GM13977 (cell line): ENCODE measurements at regions not wholly inside any gene's neighbourhood (a gene's known extent, or its start where the extent isn't known, plus 50 kb on each side); places are given as distances from the start of the nearest gene placed in this dataset.

ENCODE experiments used
- DNase-seq: peaks from one replicate; pipeline ENCODE4 v3.0.0; 2012; ENCODE audit warnings: low spot score
- CTCF ChIP-seq: IDR thresholded peaks from 2 replicates; pipeline ENCODE4 v1.5.1; 2012; ENCODE audit warnings: mild to moderate bottlenecking, control low read depth; ENCODE audit not compliant: insufficient read depth; ENCODE audit errors: extremely low read depth, missing control alignments
- in situ Hi-C: fragments of 300-500 bp; cut with MboI; formaldehyde crosslinking; loops from one replicate; pipeline ENCODE4 v1.12.0; 2022; ENCODE audit warnings: low sequenced_read_pairs, low pct_unique_long_range_greater_than_20kb, mixed read lengths, inconsistent platforms; ENCODE audit not compliant: unreplicated experiment

GRCh38 chr13:61136093-61136492, 279.6 kb downstream of the PCDH20 start:
- no peak for TF ChIP-seq CTCF
- no peak for DNase-seq
- in situ Hi-C loops, result no loop called here

GRCh38 chr13:61135583-61135982, 280.1 kb downstream of the PCDH20 start:
- DNase-seq, result no peak
- no peak for TF ChIP-seq CTCF
- in situ Hi-C loops, result no loop called here

GRCh38 chr13:61128850-61129645, 286.6 kb downstream of the PCDH20 start:
- TF ChIP-seq CTCF, result no peak
- no peak for DNase-seq
- in situ Hi-C loops, result no loop called here

GRCh38 chr13:61123538-61124289, 291.9 kb downstream of the PCDH20 start:
- in situ Hi-C loops, result no loop called here
- no peak for TF ChIP-seq CTCF
- DNase-seq, result no peak

- DNase-seq, result no peak
- in situ Hi-C loops, result no loop called here
- TF ChIP-seq CTCF, result no peak
These were observed 302.4 kb downstream of the PCDH20 start for GRCh38 chr13:61113140-61113658.

GRCh38 chr13:61111529-61111928, 304.1 kb downstream of the PCDH20 start:
- TF ChIP-seq CTCF, result no peak

More at GRCh38 chr13:61111529-61111928, 304.1 kb downstream of the PCDH20 start:
- in situ Hi-C loops, result no loop called here
- no peak for DNase-seq
